PC-3 (cell line): ENCODE measurements at regions not wholly inside any gene's neighbourhood (a gene's known extent, or its start where the extent isn't known, plus 50 kb on each side); places are given as distances from the start of the nearest gene placed in this dataset.

Source experiments
- CTCF ChIP-seq: fragments of 300-600 bp; sonication (generic); conservative IDR thresholded peaks from 2 replicates; pipeline ENCODE4 v1.5.1; 2017; ENCODE audit warnings: antibody characterized with exemption, low read depth, mild to moderate bottlenecking, low read length
- EZH2 ChIP-seq: fragments of 300-600 bp; sonication (generic); IDR thresholded peaks from one replicate; pipeline ENCODE4 v1.6.1; 2017; ENCODE audit warnings: antibody characterized with exemption, mild to moderate bottlenecking, low read length; ENCODE audit not compliant: unreplicated experiment
- EZH2phosphoT487 ChIP-seq: fragments of 300-600 bp; sonication (generic); IDR thresholded peaks from 2 replicates; pipeline ENCODE4 v1.6.1; 2018; ENCODE audit warnings: mild to moderate bottlenecking, antibody characterized with exemption, low read length, borderline replicate concordance

GRCh38 chr1:99594205-99594604, 51.7 kb upstream of the PALMD start:
- TF ChIP-seq CTCF (no peak), EZH2 (no peak), EZH2phosphoT487 (no peak)
